GM19395 (cell line): ENCODE measurements at regions not wholly inside any gene's neighbourhood (a gene's known extent, or its start where the extent isn't known, plus 50 kb on each side); places are given as distances from the start of the nearest gene placed in this dataset.
"Not testable (repeated sequence)": the region's sequence is repeated elsewhere in the genome, so short reads cannot be mapped to it uniquely, and the experiment has no call there.

Experiments used
- ATAC-seq: cut with Tn5 transposase; IDR thresholded peaks from one replicate; pipeline ENCODE4 v1.9.1; 2021; ENCODE audit warnings: mild to moderate bottlenecking, moderate library complexity; ENCODE audit not compliant: unreplicated experiment

DNA sequence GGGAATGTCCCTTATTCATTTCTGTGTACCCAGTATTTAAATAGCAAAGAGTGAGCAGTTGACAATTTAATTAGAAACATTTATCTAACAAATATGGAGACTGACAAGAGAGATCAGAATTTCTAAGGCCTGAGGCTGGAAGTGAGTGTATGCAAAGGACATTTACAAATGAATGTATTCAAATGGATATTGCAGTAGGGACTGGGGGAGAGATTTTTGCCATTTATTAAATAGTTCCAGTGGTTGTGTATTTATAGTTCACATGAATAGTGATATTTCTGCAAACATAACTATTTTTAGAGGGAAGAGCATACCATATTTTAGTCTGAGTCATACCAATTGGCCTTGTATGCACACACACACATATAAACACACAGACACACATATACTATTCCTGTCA, 592.4 kb downstream of the GLUD2 start:
- no peak for ATAC-seq

DNA sequence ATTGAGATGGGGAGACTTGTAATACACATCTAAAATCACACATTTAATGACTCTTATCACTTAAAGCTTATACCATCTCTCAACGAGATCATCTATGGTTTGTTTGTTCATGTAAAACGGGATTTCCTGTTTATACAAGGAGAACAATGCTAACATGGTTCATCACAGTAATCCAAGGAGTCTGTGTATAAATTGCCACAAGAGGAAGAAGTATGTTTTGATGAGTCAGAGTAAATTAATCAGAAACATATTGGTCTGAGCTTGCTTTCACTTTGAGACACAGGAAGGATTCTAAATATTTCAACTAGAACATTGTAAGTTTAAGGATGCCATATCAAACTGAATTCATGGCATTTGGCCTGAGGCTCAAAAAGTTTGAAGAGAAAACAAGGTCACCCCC, 594.1 kb downstream of the GLUD2 start:
- ATAC-seq, result no peak

DNA sequence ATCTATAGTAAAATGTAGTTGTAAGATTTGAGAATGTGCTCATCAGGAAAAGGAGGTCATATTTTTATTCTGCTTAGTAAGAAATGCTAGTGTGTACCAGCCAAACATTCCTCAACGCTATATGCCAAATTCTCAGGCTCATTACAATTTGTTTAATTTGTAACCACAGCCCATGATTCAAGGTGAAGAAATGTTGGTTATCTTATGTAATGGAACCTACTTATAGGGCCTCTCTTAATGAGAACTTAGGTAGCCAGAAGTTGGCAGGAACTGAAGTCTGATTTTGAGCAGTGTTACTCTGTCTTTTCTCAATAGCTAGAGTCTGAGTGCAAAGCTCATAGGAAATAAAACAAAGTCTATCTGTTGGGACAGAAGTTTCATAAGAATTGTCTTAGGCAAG, 595.0 kb downstream of the GLUD2 start:
- ATAC-seq, result no peak

DNA sequence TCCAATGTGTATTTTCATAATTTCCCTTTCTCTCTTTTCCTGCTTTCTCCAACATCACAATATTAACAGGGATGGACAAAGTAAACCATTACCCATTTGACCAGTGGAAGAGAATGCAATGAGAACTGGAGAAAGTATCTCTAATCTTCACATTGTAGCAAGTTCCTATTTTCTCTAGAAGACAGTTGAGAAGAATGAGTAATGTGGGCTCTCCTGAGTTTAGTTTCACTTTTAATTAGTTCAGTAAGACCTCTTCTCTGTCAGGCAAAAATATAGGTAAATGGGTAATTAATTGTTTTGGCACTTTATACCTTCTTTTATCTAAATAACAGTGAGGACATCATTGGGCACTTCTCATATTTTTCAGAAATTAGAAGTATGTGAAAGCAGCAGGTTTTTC, 602.0 kb downstream of the GLUD2 start:
- no peak for ATAC-seq

DNA sequence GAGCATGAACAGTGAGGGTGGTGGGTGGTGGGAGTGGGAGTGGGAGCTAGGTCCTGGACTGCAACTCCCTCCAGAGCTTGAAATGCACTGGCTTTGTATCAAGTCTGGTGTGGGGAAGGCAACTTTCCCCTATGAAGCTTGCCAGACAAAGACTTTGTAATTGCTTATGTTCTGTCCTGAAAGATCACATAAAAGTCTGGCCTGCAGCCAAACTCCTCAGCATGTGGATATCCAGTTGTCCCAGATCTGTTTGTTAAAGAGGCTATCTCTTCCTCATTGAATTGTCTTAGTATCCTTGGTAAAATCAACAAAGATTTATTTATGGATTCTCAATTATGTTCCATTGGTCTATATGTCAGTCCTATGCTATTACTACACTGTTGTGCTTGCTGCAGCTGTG, 607.9 kb downstream of the GLUD2 start:
- no peak for ATAC-seq

DNA sequence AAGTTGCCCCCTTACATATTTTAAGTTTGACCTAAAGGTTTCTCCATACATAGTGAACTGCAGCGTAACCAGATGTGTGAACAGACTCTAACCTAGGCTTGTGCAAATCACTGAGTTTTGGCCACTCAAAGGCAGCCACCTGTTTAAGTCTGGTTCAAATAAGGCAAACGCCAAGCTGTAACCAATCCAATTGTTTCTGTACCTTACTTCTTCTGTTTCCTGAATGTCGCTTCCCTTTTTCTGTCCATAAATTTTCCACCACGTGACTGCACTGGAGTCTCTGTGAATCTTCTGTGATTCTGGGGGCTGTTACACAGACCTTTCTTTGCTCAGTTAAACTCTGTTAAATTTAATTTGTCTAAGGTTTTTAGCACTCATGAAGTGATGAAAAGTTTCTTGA, 618.8 kb downstream of the GLUD2 start:
- no peak for ATAC-seq

DNA sequence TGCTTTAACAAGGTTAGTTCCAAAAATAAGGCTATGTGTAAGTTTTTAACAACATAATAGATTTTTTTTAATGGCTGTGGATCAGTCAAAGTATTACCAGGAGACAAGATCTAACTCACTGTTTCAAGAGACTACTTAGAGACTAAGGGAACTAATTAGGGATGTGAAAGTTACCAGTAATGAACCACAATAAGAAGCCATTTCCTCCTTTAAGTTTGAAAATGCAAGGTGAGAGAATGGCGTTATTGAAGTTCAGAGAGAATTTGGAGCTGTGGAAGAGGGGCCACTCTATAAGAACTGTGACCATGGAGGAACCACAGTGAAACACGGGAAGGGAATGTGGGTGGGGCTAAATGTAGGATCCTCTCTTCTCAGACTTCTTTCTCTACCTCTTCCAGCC, 624.2 kb downstream of the GLUD2 start:
- ATAC-seq, result peak; percentile 79

DNA sequence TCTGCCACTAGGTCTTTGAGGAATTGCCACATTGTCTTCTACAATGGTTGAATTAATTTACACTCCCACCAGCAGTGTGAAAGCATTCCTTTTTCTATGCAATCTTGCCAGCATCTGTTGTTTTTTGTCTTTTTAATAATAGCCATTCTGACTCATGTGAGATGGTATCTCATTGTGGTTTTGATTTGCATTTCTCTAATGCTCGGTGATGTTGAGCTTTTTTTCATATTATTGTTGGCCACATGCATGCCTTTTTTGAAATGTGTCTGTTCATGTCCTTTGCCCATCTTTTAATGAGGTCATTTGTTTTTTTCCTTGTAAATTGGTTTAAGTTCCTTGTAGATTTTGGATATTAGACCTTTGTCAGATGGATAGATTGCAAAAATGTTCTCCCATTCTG, 661.8 kb downstream of the GLUD2 start:
- not testable (repeated sequence) for ATAC-seq

DNA sequence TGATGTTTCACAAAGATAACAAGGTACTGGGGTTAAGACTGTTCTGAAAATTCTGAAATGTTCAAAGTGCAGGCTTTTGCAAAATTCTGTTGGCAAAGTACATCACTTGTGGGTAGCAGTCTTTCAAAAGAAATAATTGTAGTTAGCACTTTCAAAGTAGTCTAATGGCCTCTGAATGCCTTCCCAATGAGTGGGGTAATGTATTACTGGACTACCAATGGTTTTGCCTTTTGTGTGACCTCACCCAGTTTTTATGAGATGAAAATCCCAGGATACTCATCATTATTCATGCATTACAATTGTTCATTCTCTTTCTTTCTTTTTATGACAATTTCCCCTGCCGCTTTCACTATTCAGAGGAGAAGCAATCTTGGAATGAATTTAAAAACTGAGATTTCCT, 686.1 kb downstream of the GLUD2 start:
- no peak for ATAC-seq

DNA sequence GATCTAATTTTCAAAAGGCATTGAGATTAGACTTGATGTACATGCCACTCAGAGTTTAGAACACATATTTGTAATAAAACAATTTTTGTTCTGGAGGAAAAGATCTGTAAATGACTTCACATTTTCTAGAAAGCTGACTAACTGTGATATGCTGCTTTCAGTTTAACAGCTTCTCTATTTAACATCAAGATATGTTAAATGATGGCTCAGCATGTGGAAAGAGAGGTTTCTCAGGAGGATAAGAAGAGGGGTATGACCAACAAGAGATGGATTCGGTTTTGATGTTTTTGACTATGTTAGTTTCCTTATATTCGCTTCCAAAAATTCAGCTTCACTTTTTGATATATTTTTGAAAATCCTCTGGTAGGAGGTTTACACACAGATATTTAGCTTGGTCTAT, 698.7 kb downstream of the GLUD2 start:
- no peak for ATAC-seq

DNA sequence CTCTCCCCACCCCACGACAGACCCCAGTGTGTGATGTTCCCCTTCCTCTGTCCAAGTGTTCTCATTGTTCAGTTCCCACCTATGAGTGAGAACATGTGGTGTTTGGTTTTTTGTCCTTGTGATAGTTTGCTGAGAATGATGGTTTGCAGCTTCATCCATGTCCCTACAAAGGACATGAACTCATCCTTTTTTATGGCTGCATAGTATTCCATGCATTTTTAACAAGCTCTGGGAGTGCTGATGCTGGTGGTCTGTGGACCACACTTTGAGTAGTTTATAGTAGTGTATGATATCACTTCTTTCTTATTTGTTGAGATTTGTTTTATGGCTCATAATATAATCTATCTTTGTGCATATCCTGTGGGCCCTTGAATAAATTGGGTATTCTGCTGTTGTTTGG, 706.2 kb downstream of the GLUD2 start:
- ATAC-seq, result not testable (repeated sequence)

DNA sequence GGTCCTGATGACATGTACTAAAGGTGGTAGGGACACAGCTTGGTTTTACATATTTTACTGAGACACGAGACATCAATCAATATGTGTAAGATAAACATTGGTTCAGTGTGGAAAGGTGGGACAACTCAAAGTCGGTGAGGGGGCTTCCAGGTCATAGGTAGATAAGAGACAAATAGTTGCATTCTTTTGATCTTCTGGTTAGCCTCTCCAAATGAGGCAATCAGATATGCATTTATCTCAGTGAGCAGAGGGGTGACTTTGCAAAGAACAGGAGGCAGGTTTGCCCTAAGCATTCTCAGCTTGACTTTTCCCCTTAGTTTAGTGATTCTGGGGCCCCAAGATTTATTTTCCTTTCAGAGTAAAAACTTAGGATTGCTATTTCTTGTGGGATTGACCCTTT, 706.9 kb downstream of the GLUD2 start:
- ATAC-seq, result no peak

DNA sequence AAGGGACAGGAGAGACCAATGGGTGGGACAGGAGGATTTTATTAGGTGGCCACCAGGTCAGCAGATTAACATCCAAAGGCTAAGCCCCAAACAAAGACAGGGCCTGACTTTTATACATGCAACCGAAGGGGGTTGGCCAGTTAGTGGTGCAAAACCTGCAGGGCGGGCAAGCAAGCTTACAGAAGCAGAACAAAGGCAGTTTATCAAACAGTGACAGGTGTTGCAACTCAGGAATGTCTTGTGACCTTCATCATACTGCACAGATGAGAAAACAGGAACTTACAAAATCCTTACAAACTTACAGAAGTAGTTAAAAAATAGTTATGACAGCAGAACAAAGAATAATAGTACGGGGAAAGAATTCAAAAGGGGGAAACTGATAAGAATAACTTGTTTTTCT, 708.1 kb downstream of the GLUD2 start:
- ATAC-seq, result no peak

DNA sequence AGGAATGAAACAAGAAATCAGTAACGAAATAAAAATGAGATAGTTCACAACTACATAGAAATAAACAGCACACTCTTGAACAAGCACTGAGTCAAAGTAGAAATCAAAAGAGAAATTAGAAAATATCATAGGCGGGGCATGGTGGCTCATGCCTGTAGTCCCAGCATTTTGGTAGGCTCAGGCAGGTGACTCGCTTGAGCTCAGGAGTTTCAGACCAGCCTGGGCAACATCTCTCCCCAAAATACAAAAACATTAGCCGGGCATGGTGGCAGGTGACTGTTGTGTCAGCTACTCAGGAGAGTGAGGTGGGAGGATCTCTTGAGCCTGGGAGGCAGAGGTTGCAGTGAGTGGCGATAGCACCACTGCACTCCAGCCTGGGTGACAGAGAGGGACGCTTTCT, 714.4 kb downstream of the GLUD2 start:
- no peak for ATAC-seq

DNA sequence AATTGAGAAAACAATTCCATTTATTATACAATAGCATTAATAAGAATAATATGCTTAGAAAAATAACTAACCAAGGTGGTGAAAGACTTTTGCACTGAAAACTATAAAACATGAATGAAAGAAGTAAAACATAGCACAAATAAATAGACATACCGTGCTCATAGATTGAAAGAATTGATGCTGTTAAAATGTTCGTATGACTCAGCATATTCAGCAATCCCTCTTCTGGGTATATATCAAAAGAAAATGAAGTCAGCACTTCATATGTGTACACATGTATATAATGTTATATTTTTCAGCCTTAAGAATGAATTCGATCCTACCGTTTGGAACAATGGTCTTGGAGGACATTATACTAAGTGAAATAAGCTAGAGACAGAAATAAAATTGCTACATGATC, 716.3 kb downstream of the GLUD2 start:
- ATAC-seq, result no peak

DNA sequence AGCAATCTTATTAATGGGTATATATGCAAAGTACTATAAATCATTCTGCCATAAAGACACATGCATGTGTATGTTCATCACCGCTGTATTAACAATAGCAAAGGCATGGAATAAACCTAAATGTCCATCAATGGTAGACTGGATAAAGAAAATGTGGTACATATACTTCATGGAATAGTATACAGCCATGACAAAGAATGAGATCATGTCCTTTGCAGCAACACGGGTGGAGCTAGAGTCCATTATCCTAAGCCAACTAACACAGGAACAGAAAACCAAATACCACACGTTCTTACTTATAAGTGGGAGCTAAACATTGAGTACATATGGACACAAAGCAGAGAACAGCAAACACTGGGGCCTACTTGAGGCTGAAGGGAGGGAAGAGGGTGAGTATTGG, 720.8 kb downstream of the GLUD2 start:
- ATAC-seq, result not testable (repeated sequence)

DNA sequence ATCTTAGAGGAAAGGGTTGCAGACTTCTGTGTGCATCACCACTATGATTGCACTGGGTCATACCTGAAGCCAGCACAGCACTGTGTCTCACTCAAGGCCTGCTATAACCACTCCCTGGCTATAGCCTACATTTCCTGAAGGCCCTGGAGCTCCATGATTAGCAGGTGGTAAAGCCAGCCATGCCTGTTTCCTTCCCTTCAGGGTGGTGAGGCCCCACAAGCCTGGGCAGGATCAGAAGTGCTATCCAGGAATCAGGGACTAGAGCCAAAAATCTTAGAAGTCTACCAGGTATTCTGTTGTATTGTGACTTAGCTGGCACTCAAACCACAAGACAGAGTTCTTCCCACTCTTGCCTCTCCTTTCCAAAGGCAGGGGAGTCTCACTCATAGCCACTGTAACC, 734.6 kb downstream of the GLUD2 start:
- no peak for ATAC-seq

DNA sequence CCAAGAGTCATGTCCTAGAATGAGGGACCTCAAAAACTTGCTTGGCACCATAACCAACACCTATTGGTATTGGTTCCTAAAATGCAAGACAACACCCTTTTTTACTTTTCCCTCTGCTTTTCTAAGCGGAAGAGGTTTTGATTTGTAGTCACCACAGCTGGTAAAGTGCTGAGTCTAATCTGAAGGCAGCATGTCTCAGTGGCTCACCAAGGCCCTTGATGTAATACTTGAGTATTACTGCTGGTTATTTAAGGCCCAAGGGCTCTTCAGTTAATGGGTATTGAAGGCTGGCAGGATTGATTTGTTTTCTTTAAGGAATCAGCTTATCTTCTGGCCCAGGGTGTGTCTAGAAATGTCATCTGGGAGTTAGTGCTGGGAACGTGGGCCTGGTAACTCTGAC, 735.1 kb downstream of the GLUD2 start:
- ATAC-seq, result no peak

DNA sequence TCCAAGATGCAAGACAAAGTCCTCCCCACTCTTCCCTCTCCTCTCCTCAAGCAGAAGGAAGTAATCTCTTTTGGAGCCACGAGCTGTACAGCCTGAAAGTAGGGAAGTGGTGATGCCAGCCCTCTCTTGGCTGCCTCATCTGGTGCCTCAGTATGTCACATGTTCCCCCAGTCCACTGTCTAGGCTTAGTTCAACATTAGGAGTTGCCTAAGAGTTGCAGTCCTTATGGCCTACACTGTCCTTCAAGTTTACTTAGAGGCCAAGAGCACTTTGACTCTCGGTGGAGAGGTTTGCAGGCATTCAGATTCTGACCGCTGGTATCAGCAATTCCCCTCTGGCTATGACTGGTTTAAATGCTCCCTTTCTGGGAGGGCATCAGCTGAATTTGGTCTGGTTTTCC, 735.6 kb downstream of the GLUD2 start:
- no peak for ATAC-seq

DNA sequence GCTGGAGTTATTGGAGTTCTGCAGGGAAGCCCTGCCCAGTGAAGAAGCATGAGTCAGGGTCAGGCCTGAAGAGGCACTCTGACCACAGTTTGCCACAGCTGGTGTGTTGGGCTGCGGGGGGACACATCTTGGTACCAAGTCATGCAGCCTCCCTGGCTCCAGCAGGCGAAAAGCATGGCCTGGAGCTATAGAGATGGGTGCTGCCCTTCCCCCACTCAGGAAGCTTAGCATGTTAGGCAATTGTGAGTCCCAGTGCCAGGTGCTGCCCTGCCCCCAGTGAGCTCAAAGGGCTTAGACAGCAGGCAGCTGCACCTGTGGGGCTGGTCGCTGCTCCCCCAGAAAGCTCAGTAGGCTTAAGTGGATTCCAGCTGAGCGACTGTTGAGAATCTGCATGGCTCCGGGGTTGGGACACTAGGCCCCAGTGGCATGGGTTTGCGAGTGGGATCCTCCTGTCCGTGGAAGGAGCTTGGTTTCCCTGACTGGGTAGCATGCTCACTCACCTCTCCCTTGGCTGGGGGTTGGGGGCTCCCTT, 755.5 kb downstream of the GLUD2 start:
- ATAC-seq, result no peak

DNA sequence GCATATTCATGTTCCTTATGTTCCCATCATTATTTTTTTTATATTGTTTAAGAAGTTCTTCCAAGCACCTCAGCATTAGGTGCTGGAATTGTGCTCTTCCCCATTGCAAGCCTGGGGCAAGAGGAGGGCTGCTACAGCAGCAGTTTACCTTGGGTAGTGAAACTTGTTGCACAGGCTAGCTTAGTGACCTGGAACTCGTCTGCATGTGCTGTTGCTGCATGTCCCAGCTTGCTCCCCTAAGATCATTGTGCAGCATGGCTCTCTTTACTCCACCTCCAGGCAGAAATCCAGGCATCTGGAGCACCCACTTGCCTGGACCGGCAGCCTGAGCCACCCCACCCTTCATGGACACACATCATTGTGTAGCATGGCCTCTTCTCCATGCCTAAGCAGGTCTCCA, 776.0 kb downstream of the GLUD2 start:
- ATAC-seq, result no peak

DNA sequence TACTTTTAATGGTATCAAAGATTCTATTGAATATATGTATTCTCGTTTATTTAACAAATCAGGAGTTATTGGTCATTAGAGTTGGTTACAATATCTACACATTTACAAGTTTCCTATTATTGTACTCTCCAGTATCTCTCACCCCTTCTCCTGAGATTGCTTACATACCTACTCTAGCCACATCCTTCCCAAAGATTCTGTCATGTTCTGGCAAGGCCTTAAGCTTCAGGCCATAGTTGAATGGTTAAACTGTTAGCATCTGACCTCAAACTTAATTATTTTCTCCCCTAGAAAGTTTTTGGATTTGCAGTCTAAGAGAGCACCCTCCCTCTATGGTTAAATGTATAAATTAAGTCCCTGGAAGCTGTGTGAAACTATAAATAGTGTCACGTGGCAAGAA, 784.2 kb downstream of the GLUD2 start:
- no peak for ATAC-seq

DNA sequence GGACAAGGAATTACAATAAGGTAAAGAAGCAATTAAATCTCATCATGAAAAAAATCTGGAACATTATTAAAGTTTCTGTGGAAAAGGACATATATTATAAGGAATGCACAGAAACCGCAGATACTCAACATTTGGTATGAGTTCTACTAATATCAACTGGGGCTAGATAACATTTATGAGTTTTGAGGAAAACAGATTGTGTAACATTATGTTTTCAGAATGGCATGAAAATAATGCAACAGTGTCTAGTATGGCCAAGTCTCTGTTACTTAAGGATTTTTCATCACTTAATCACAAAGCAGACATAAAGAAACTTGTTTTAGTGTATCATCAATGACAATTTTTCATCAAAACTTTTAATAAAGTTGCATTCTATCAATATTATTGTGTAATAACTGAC, 785.0 kb downstream of the GLUD2 start:
- no peak for ATAC-seq

DNA sequence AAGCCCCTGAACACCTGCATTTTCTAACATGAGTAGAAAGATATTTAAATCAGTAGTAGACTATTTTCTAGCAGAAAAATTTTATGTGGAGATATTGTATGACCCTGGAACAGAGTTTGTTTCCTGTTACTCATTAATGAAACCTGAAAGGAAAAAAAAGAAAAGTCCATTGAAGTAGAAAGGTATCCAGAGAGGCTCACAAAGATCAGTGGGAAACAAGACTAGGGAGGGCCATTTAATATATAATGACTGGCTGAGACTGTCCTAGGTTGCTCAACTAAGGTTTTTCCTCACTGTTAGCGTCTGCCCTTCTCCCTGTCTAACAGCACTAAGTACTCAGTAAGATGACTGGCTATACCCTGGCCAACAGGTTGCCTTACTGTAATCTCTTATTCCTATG, 788.6 kb downstream of the GLUD2 start:
- no peak for ATAC-seq
